Activated CD4-positive, alpha-beta T cell treated with anti-CD3 and anti-CD28 coated beads, Interleukin-2, amount 50 U/mL, for 48 hours (primary cell): ENCODE measurements at regions not wholly inside any gene's neighbourhood (a gene's known extent, or its start where the extent isn't known, plus 50 kb on each side); places are given as distances from the start of the nearest gene placed in this dataset.
"Not testable (repeated sequence)": the region's sequence is repeated elsewhere in the genome, so short reads cannot be mapped to it uniquely, and the experiment has no call there.

Source experiments
- DNase-seq, 2 experiments: peaks; one replicate each; pipeline ENCODE4 v3.0.0-alpha.2; 2020

GRCh38 chr6:104676679-104677078 is 183.0 kb downstream of the HACE1 start:
- not testable (repeated sequence) for DNase-seq

DNA sequence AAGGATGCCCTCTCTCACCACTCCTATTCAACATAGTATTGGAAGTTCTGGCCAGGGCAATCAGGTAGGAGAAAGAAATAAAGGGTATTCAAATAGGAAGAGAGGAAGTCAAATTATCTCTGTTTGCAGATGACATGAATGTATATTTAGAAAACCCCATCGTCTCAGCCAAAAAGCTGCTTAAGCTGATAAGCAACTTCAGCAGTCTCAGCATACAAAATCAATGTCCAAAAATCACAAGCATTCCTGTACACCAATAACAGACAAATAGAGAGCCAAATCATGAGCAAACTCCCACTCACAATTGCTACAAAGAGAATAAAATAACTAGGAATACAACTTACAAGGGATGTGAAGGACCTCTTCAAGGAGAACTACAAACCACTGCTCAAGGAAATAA is 184.6 kb downstream of the HACE1 start:
- DNase-seq: not testable (repeated sequence)

DNA sequence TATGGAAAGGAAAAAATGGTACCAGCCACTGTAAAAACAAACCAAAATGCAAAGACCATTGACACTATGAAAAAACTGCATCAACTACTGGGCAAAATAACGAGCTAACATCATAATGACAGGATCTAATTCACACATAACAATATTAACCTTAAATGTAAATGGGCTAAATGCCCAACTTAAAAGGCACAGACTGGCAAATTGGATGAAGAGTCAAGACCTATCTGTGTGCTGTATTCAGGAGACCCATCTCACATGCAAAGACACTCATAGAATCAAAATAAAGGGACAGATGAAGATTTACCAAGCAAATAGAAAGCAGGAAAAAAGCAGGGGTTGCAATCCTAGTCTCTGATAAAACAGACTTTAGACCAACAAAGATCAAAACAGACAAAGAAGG is 186.6 kb downstream of the HACE1 start:
- DNase-seq: not testable (repeated sequence)

DNA sequence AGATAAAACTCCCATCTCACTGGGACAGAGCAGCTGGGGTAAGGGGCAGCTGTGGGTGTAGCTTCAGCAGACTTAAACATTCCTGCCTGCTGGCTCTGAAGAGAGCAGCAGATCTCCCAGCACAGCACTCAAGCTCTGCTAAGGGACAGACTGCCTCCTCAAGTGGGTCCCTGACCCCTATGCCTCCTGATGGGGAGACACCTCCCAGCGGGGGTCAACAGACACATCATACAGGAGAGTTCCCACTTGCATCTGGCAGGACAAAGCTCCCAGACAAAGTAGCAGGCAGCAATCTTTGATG is 188.2 kb downstream of the HACE1 start:
- not testable (repeated sequence) for DNase-seq

GRCh38 chr6:104670834-104671590 is 188.7 kb downstream of the HACE1 start:
- DNase-seq: not testable (repeated sequence)

- no peak for DNase-seq
Observed at GRCh38 chr6:104669483-104669882, 190.2 kb downstream of the HACE1 start.

DNA sequence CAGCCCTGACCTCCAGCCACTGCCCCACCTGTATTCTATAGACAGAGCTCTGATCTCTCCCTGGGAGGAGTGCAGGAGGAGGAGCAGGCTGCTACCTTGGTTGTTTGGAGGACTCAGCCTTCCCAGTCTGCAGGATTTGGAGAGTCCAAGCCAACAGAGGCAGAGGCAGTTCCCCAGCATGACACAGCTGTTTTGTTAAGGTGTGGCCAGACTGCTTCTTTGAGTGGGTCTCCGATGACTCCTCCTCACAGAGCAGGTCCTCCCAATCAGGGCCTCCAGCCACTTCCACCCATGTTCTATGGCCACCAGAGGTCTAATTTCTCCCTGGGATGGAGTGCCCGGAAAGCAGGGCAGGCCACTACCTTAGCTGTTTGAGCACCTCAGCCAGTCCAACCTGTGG is 203.5 kb downstream of the HACE1 start:
- DNase-seq: no peak

GRCh38 chr6:104653781-104654180 is 205.9 kb downstream of the HACE1 start:
- DNase-seq: no peak

GRCh38 chr6:104648347-104648746 is 211.4 kb downstream of the HACE1 start:
- no peak for DNase-seq

DNA sequence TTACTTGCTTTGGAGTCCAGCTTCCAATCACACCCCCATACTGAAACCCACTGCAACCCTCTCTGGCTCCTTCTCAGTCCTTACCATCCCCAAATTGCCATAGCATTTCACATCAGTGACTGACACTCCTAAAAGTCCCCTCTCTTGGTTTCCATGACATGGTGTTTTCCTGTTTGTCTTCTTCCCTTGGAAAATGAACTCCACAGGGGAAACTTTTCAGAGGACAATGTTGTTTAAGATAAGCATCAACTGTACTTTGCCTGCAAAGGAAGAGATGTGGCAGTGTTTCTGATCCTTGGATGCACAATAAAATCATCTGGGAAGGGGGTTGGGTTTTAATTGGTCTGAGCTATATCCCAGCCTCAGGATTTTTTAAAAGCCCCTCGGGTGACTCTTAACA is 214.9 kb downstream of the HACE1 start:
- DNase-seq: no peak

DNA sequence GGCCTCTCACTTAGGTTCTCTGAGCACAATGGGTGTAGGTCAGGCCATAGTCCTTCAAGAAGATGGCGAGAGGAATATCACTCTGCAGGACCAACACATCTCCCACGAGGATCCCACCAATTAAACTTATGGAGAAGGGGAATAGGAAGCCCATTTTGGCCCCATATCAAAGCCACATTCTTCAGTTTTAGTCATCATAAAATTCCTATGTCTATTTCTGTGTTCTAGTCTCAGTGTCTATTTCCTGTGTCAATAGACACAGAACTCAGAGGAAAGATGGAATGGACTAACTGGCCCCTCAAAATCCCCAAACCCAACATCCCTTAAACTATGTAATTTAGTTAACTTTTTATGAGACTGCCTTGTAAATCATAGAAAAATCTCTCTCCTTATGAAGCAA is 216.8 kb downstream of the HACE1 start:
- no peak for DNase-seq

DNA sequence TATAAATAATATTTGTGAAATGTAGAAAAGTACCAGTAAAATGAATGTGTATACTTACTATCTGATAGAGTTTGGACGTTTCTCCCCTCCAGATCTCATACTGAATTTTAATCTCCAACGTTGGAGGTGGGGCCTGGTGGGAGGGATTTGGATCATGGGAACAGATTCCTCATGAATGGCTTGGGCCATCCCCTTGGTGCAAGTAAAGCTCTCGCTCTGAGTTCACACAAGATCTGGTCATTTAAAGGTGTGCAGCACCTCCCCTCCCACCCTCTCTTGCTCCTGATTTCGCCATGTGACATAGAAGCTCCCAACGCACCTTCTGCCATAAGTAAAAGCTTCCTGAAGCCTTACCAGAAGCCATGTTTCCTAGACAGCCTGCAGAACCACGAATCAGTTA is 219.0 kb downstream of the HACE1 start:
- DNase-seq: no peak

GRCh38 chr6:104640150-104640700 is 219.5 kb downstream of the HACE1 start:
- no peak for DNase-seq

- DNase-seq: no peak
Observed at GRCh38 chr6:104639668-104640067, 220.1 kb downstream of the HACE1 start.

DNA sequence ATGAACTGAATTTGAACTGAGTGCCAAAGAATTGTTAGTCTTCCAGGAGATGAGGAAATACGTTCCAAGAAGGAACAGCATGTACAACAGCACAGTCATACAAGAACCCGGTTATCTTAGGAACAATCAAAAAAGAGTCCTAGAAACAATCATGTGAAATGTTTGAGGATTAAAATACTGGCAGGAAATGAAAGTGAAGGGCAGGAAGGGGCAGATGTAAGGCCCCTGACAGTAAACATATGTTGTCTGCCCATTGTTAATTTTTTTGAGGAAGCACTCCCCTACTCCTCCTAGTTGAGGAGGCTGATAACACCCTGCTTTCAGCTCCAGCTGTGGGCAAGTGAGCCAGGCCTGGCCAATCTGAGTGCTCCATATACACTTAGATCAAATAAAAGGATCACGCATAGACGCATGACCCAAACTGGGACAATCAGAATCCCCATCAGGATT is 220.9 kb downstream of the HACE1 start:
- no peak for DNase-seq

GRCh38 chr6:104633125-104633524 is 226.6 kb downstream of the HACE1 start:
- no peak for DNase-seq

- DNase-seq: no peak
Observed at GRCh38 chr6:104632588-104632987, 227.1 kb downstream of the HACE1 start.

GRCh38 chr6:104630955-104631354 is 228.8 kb downstream of the HACE1 start:
- DNase-seq: no peak

- DNase-seq: no peak
Observed at GRCh38 chr6:104630522-104630921, 229.2 kb downstream of the HACE1 start.

- DNase-seq: no peak
Observed at GRCh38 chr6:104629826-104630225, 229.9 kb downstream of the HACE1 start.

DNA sequence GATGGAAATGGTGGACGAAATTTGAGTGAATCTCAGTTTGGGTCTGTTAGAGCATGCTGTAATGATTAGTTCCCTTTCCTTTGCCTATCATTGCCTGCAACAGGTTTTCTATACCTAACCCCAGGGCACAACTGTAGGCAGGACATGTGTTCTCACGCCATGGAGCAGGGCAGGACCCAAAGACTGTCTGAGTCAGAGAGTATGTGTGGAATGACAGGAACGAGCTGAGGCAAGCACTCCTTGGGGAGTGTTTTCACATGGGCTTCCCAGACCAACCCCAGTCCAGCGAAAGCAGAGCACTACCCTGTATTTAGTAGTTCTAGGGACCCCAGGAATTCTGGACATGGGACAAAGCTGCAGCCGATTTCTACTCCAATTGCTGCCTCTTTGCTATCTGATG is 234.2 kb downstream of the HACE1 start:
- no peak for DNase-seq

GRCh38 chr6:104623052-104623690 is 236.5 kb downstream of the HACE1 start:
- no peak for DNase-seq

DNA sequence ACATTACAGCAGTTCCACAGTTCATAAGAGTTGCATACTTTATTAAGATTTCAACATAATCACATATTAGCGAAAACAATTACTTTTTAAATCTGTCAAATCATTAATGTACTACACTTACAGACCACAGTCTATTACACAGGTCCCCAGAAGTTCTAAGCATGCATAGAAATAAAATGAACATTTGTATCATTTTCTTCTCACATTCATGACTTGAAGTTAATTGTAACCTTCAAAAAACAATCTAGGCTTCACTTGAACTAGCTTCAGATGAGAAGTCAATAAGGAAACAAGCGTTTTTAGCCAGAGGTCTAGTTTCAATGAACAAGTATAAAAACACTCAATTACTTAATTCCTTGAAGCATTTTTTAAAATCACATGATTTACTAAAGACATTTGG is 238.3 kb downstream of the HACE1 start:
- DNase-seq: no peak

DNA sequence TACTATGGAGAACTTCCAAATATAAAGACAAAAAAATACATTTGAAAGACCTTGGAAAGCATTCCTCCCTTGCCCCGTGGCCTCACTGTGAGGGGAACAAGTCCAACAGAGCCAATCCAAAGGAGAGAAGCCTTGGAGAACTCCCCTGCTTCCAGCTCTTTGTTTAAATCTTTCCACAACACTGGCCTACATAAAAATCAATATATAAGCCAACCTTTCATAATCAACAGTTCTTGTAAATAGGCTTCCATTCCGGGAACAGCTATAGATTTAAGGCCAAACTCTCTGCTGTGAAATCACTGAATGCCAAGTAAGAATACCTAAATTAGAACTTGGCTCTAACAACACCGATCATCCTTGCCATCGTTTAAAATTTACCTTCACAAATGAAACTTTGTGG is 242.1 kb downstream of the HACE1 start:
- no peak for DNase-seq

- DNase-seq: no peak
Observed at GRCh38 chr6:104614394-104614793, 245.3 kb downstream of the HACE1 start.
